Activated CD8-positive, alpha-beta T cell treated with anti-CD3 and anti-CD28 coated beads for 36 hours (primary cell): ENCODE measurements at regions not wholly inside any gene's neighbourhood (a gene's known extent, or its start where the extent isn't known, plus 50 kb on each side); places are given as distances from the start of the nearest gene placed in this dataset.

Experiments
- ATAC-seq: fragments of 200-7000 bp; cut with Tn5 transposase; one replicate; pipeline ENCODE4 v1.10.0; 2021; ENCODE audit warnings: mild to moderate bottlenecking, moderate library complexity
- CTCF ChIA-PET: fragments of 350-600 bp; sonication (Branson Sonifier 250); formaldehyde crosslinking; loops from one replicate; lab custom pipeline; 2021; ENCODE audit warnings: antibody characterized with exemption; lab: Charles Lee
- POLR2A ChIA-PET: fragments of 350-600 bp; sonication (Branson Sonifier 250); formaldehyde crosslinking; loops from one replicate; lab custom pipeline; 2021; ENCODE audit warnings: antibody characterized with exemption; lab: Charles Lee
- DNase-seq: peaks from one replicate; pipeline ENCODE4 v3.0.0-alpha.2; 2020
- H3K27ac Mint-ChIP-seq: one replicate; pipeline ENCODE4 v1.8.0; 2021; ENCODE audit warnings: mild to moderate bottlenecking, mixed read lengths
- H3K27me3 Mint-ChIP-seq: one replicate; pipeline ENCODE4 v1.8.0; 2021; ENCODE audit warnings: mixed read lengths
- H3K36me3 Mint-ChIP-seq: one replicate; pipeline ENCODE4 v1.8.0; 2021; ENCODE audit warnings: low read depth, mixed read lengths
- H3K4me1 Mint-ChIP-seq: one replicate; pipeline ENCODE4 v1.8.0; 2021; ENCODE audit warnings: low read depth, mixed read lengths
- H3K4me3 Mint-ChIP-seq: one replicate; pipeline ENCODE4 v1.8.0; 2021; ENCODE audit warnings: mild to moderate bottlenecking, moderate library complexity, mixed read lengths
- H3K9me3 Mint-ChIP-seq: one replicate; pipeline ENCODE4 v1.8.0; 2021; ENCODE audit warnings: mixed read lengths
- intact Hi-C: fragments of 100-400 bp; cut with micrococcal nuclease; formaldehyde crosslinking; loops from one replicate; pipeline ENCODE4 v1.10.0; 2022
- TF ChIP-seq, protein P1 (sequence below): fragments of 200-600 bp; IDR thresholded peaks from one replicate; pipeline ENCODE4 v1.8.0; 2022; ENCODE audit warnings: antibody characterized with exemption, mild to moderate bottlenecking

DNA sequence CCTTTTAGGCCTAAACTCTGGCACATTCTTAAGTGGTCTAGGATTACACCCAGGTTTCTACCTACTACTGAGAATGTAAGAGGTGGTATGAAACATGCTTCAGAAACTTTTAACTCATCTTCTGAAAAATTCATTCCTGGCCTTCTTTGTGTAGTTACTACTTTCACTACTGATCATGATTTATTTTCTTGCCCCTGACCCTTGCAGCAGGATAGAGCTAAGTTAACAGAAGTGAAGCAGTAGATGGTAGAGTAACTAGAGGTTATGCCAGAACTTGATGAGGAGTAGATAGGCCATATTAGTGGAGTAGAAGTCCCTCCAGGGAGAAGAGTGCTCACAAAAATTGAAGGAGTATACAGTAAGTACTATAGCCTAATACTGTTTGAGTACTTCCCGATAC is 75.5 kb upstream of the MSTN start:
- TF ChIP-seq, protein P1, sequence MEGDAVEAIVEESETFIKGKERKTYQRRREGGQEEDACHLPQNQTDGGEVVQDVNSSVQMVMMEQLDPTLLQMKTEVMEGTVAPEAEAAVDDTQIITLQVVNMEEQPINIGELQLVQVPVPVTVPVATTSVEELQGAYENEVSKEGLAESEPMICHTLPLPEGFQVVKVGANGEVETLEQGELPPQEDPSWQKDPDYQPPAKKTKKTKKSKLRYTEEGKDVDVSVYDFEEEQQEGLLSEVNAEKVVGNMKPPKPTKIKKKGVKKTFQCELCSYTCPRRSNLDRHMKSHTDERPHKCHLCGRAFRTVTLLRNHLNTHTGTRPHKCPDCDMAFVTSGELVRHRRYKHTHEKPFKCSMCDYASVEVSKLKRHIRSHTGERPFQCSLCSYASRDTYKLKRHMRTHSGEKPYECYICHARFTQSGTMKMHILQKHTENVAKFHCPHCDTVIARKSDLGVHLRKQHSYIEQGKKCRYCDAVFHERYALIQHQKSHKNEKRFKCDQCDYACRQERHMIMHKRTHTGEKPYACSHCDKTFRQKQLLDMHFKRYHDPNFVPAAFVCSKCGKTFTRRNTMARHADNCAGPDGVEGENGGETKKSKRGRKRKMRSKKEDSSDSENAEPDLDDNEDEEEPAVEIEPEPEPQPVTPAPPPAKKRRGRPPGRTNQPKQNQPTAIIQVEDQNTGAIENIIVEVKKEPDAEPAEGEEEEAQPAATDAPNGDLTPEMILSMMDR = no peak
- Mint-ChIP-seq H3K9me3 (peaks cover 18% of the 10 kb centered on the region), H3K27me3 (no peaks in the 10 kb centered on the region), H3K27ac (no peak overlapping the region), H3K4me3 (no peak overlapping the region), H3K4me1 (no peaks in the 10 kb centered on the region), H3K36me3 (peaks cover 6% of the 10 kb centered on the region)
- POLR2A ChIA-PET = no interaction called here
- intact Hi-C loops = no loop called here
- no peak for DNase-seq
- ATAC-seq = no peak
- CTCF ChIA-PET = interaction anchor here (1.2 kb wide), 1 partner anchor 17 kb away, joined by 4 read pairs; no protein-coding TSS in a partner anchor

DNA sequence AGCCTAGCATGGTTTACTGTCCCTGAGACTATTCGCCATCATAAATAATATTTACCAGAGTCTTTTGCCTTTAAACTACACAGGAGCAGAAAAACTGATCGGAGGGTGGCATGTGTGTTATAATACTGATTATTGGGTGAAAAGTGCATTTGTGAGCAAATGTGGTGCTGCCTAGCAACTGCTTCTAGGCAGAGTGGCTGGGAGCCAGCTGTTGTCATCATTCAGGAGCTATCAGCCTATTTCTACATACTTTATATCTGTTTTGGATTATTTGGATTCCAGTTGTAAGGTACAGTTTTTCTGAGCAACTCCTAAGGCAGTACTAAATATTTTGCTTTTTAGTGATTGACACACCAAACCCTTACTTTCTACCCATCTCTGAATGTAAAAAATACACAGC is 75.0 kb upstream of the MSTN start:
- intact Hi-C loops = no loop called here
- ATAC-seq (no peak), DNase-seq (no peak)
- Mint-ChIP-seq H3K27ac (no peak overlapping the region), H3K27me3 (no peaks in the 10 kb centered on the region), H3K9me3 (peaks cover 18% of the 10 kb centered on the region), H3K4me1 (no peaks in the 10 kb centered on the region), H3K4me3 (no peak overlapping the region), H3K36me3 (peaks cover 6% of the 10 kb centered on the region)
- TF ChIP-seq, protein P1 = no peak
- ChIA-PET POLR2A (no interaction called here), CTCF (no interaction called here)

DNA sequence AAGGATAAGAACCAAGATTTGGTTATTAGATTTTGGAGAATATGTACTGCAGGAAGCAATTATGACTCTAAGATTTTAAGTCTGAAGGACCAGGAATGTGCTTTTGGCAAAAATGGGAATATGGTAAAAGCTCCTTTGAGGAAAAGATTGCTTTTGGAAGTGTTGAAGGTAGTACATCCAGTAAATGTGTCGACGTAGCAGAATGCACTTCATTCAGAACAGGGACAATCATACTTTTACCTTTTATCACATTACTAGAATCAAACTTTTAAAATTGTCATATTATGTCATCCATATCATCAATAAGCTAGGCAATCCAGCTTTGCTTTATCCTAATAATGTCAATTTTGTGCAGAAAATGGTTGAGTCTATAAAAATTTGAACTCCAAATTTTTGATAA is 74.3 kb upstream of the MSTN start:
- DNase-seq (no peak), ATAC-seq (no peak)
- Mint-ChIP-seq H3K27me3 (no peaks in the 10 kb centered on the region), H3K9me3 (peaks cover 18% of the 10 kb centered on the region), H3K27ac (no peak overlapping the region), H3K4me3 (no peak overlapping the region), H3K4me1 (no peaks in the 10 kb centered on the region), H3K36me3 (peaks cover 6% of the 10 kb centered on the region)
- CTCF ChIA-PET = interaction anchor here (1.0 kb wide), 1 partner anchor 20 kb away, joined by 3 read pairs; no protein-coding TSS in a partner anchor
- TF ChIP-seq, protein P1 = no peak
- intact Hi-C loops = no loop called here
- POLR2A ChIA-PET = no interaction called here

DNA sequence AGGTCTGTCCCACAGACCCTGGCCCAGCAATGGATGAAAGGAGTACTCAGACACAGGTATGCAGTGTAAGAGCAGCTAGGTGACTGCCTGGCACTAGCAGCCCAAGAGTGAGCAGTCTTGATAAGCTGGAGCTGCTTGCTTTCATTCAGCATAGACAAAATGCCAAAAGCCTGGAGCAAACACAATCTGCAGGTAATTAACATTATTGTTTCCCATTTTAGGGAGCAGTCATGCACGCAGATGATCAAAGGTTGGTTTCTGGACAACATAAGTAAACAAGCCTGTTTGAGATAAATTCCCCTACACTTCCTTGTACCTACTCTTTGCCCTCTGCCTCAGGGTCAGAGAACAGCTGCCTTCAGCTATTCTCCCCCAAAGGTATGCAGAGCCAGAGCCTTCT is 73.7 kb upstream of the MSTN start:
- peaks cover 5% of the 10 kb centered on the region for H3K36me3 Mint-ChIP-seq
- H3K27ac Mint-ChIP-seq = no peak overlapping the region
- TF ChIP-seq, protein P1 = no peak
- no peak for DNase-seq
- H3K9me3 Mint-ChIP-seq = peaks cover 16% of the 10 kb centered on the region
- no peak for ATAC-seq
- ChIA-PET POLR2A (no interaction called here), CTCF (interaction anchor here (1.0 kb wide), 1 partner anchor 20 kb away, joined by 3 read pairs; no protein-coding TSS in a partner anchor)
- intact Hi-C loops = no loop called here
- no peak overlapping the region for H3K4me3 Mint-ChIP-seq
- H3K27me3 Mint-ChIP-seq = no peaks in the 10 kb centered on the region
- no peaks in the 10 kb centered on the region for H3K4me1 Mint-ChIP-seq

DNA sequence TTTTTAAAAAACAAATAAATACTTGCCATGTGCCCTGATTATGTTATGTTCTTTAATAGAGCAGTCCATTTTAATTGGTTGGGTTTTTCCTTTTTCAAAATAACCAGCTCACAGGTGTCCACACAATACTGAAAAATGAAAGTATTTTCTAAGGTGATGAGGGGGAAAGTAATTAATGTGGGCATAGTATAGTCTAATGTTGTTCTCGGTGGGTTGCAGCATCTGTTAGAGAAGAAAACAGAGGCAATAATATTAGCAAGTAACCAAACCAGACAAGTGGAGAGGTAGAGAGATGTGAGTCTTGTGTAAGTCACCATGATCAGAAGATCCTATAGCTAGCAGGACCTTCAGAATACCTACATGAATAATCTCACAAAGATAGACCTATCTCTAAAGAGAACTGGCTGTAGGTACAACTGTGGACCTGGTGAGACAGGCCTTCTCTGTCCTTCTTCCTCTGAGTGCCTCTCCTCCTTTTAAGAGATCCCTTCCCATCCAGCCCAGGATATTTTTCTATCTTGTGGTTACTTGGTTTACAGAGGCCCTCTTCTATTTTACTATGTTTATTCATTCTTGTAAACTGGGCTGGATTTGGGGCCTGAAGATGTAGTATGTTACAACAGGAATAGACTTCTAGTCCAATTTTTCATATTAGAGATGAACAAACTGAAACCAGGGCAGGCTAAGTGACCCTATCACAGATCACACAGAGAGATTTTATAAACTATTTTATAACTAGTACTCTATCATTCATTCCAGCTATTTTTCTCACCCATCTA is 67.1 kb upstream of the MSTN start:
- Mint-ChIP-seq H3K9me3 (no peaks in the 10 kb centered on the region), H3K27me3 (no peaks in the 10 kb centered on the region), H3K36me3 (no peaks in the 10 kb centered on the region), H3K27ac (no peak overlapping the region), H3K4me3 (no peak overlapping the region), H3K4me1 (no peaks in the 10 kb centered on the region)
- DNase-seq (no peak), ATAC-seq (no peak)
- intact Hi-C loops = no loop called here
- ChIA-PET POLR2A (no interaction called here), CTCF (interaction anchor here (1.7 kb wide), 1 partner anchor 41 kb away, joined by 5 read pairs; no protein-coding TSS in a partner anchor)
- TF ChIP-seq, protein P1 = no peak
